ENCODE measurements at regions not wholly inside any gene's neighbourhood (a gene's known extent, or its start where the extent isn't known, plus 50 kb on each side); places are given as distances from the start of the nearest gene placed in this dataset.

DNA sequence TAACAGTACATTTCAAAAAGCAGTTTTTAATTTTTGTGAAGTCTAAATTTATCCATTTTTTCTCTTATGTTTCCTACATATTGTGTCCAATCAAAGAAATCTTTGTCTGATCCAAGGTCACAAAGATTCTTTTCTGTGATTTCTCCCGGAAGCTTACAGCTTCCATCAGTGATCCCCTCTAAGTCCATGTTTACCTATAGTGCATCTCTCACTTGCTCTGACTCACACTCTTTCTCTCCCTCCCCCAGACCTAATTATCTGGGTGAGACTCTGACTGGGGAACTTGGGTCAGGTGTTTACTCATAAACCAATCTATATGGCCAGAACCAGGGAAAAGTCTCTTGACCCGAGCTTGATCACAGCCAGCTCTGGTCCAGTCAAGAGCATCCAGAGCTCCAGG, 224.4 kb downstream of the SPTSSA start:
- no peak for DNase-seq

DNA sequence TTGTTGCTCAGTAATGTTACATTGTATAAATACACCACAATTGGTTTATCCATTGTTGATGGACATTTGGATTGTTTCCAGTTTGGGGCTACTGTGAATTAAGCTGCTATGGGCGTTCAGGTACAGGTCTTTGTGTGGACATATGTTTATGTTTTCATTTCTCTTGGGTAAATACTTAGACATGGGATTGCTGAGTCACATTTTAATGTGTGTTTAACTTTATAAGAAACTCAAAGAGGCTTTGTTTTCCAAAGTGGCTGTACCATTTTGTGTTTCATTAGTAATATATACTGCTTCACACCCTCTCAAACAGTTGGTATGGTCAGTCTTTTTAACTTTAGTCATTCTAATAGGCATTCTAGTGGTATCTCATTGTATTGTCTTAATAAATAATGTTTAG, 225.0 kb downstream of the SPTSSA start:
- no peak for DNase-seq

GRCh38 chr14:34235643-34236300, 226.3 kb downstream of the SPTSSA start:
- no peak for DNase-seq

- DNase-seq, result no peak
These were observed 227.8 kb downstream of the SPTSSA start for GRCh38 chr14:34234258-34234657.

GRCh38 chr14:34233619-34234018, 228.4 kb downstream of the SPTSSA start:
- no peak for DNase-seq

DNA sequence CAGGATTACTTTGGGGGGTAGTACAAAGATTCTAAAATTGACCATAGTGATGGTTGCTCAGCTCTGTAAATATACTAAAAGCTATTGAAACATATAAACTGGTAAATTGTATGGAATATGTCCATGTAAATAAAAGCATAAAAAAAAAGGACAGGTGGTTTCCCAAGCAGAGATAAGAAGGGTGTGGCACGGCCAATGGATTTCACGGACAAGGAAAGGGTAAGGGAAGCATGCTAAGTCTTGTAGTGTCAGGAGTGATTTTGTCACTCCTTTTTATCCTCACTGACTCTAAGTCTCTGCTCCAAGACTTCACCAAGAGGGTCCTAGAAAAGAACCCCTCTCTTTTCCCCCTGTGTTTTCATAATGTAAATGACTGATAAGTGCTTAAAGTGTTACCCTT, 229.2 kb downstream of the SPTSSA start:
- DNase-seq, result no peak

- DNase-seq, result no peak
These were observed 230.4 kb downstream of the SPTSSA start for GRCh38 chr14:34231626-34232025.

DNA sequence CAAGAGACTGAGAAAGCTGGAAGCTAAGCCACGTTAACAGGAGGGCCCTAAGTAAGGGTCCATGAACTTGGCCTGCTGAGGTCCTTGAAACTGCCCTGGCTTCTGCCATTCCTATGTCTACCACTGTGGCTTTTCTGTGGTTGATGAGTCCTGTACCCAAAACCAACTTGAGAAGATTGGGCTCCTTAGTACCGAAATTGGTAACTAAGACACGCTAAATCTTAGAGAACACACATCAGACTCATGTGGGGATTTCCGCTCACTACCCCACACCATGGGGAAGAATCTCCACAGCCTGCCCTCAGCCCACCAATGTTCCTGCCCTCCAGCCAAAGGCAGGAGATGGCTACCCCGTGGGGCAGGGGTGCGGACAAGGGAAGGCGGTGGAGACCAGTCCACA, 232.9 kb downstream of the SPTSSA start:
- peak; percentile 43 for DNase-seq

GRCh38 chr14:34228650-34228976, 233.4 kb downstream of the SPTSSA start:
- DNase-seq, result no peak

- peak; percentile 73 for DNase-seq
These were observed 234.0 kb downstream of the SPTSSA start for GRCh38 chr14:34227834-34228649.

DNA sequence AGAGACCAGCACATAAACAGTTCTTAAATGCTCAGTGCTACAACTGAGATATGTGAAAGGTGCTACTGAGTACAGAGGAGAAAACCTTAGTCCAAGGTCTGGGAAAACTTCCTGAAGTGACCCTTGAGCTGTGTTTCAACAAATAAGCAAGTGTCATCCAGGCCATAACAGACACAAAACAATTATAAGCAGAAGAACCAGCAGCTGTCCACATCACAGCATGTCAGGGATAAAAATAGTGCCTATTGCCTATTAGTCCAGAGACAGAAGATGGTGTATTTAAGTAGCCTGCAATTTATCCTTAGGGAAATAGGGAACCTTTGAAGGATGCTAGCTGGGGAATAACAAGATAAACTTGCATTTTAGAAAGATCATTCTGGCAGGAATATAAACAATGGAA, 237.8 kb downstream of the SPTSSA start:
- DNase-seq, result no peak

DNA sequence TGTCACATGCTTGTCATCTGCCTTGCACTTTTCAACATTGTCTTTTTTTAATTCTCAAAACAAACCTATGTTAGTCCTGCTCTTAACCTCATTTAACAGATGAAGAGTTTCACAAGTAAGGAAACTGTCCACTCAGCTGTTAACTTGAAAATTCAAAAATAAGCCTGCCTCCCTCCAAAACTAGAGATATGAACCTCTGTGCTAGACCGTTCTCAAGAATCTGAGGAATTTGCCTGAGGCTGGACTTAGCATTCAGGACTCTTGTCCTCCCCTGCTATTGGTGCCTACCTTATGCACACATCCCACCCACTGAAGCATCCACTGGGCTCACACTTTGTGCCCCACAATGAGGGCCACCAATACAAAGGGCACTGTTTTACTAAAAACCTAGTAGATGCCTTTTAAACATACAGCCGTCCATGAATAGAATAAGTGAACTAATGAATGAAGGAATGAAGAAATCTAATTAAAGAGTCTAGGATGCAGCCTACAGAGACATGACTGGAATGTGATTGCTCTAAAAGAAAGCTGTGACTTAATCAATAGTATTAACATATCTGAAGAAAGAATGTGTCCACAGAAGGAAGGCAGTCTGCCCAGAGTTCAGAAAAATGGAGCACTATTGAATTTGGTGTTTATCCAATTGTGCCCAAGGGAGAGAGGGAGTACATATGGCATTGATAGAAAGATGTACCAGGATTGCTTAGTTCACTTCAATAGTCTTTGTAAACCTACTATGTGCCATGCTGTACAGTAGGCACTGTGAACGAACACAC, 238.5 kb downstream of the SPTSSA start:
- no peak for DNase-seq

DNA sequence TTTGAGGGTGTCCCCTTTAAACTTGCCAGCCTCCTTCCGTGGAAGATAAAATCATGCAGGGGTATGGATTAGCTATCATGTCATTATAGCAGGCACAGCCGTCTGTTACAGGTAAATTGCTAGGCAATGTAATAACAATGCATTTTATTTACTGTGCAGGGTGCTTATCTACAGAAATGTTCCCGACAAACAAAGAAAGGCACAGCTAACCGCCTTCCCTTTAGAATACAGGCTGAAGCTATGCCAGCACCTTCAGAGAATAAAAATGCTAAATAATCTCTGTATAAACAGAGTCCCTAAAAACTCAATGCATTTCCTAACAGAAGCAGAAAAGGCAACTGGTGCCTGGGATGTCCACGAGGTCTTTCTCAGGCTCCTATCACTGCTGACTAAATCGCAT, 239.2 kb downstream of the SPTSSA start:
- DNase-seq, result no peak

GRCh38 chr14:34222122-34222521, 239.9 kb downstream of the SPTSSA start:
- DNase-seq, result no peak

- no peak for DNase-seq
These were observed 241.1 kb downstream of the SPTSSA start for GRCh38 chr14:34220921-34221320.

DNA sequence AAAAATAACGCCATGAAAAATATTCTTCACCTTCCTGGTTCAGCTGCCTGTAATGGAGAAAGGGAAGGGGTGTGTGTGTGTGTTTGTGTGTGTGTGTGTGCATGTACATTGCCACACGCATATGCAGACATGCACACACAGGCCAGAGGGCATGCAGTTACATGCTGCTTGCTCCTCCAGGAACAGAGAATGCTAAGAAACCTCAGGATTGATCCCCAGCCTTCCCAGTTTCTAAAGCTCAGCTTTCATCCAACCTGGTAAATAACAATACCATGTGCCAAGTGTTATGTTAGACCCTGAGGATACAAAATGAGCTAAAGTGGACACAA, 241.7 kb downstream of the SPTSSA start:
- no peak for DNase-seq

GRCh38 chr14:34219661-34220377, 242.2 kb downstream of the SPTSSA start:
- no peak for DNase-seq

- DNase-seq, result no peak
These were observed 243.2 kb downstream of the SPTSSA start for GRCh38 chr14:34218881-34219280.

DNA sequence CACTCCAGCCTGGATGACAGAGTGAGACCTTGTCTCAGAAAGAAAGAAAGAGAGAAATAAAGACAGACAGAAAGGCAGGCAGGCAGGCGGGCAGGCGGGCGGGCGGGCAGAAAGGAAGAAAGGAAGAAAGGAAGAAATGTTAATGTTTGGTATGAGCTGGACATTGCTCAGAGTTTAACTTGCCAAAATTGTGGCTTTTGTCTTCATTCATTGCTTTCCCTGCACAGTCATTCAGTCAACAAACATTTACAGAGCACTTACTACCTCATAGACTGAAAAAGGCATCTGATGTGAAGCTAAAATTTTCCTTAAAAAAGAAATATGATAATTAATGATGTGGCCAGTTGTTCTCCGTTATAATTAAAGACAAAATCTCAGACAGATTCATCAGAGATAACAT, 247.1 kb downstream of the SPTSSA start:
- no peak for DNase-seq

GRCh38 chr14:34213332-34213731, 248.7 kb downstream of the SPTSSA start:
- no peak for DNase-seq

GRCh38 chr14:34212172-34212929, 249.7 kb downstream of the SPTSSA start:
- DNase-seq, result peak; percentile 62

- DNase-seq, result peak; percentile 59
These were observed 250.3 kb downstream of the SPTSSA start for GRCh38 chr14:34211732-34212131.

GRCh38 chr14:34208532-34208931, 253.5 kb downstream of the SPTSSA start:
- DNase-seq, result no peak

Data from activated CD4-positive, alpha-beta T cell treated with anti-CD3 and anti-CD28 coated beads, Interleukin-2, amount 50 U/mL, for 16 hours (primary cell).